ENCODE measurements at regions not wholly inside any gene's neighbourhood (a gene's known extent, or its start where the extent isn't known, plus 50 kb on each side); places are given as distances from the start of the nearest gene placed in this dataset.

- TF ChIP-seq KAT8 (IDR thresholded peaks at IDR 0.05; ENCODE audit: low read depth) (no peak), ZNF583 (CRISPR knock-in tag; IDR thresholded peaks at IDR 0.05) (no peak), MAX (CRISPR knock-in tag; IDR thresholded peaks at IDR 0.05) (no peak), ZNF274 (IDR thresholded peaks at IDR 0.05; ENCODE audit: borderline replicate concordance, low read depth, low read length) (no peak), SPI1 (IDR thresholded peaks at IDR 0.05; ENCODE audit: borderline replicate concordance, low read depth, low read length) (no peak), EZH2 (IDR thresholded peaks at IDR 0.05; ENCODE audit: borderline replicate concordance, low read depth, low read length) (no peak)
- TF ChIP-seq, protein P1, sequence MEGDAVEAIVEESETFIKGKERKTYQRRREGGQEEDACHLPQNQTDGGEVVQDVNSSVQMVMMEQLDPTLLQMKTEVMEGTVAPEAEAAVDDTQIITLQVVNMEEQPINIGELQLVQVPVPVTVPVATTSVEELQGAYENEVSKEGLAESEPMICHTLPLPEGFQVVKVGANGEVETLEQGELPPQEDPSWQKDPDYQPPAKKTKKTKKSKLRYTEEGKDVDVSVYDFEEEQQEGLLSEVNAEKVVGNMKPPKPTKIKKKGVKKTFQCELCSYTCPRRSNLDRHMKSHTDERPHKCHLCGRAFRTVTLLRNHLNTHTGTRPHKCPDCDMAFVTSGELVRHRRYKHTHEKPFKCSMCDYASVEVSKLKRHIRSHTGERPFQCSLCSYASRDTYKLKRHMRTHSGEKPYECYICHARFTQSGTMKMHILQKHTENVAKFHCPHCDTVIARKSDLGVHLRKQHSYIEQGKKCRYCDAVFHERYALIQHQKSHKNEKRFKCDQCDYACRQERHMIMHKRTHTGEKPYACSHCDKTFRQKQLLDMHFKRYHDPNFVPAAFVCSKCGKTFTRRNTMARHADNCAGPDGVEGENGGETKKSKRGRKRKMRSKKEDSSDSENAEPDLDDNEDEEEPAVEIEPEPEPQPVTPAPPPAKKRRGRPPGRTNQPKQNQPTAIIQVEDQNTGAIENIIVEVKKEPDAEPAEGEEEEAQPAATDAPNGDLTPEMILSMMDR (IDR thresholded peaks at IDR 0.05 in 2 of 3, conservative IDR thresholded peaks at IDR 0.05 in 1 of 3; ENCODE audit: insufficient read depth in 2 of 3, low read depth in 1 of 3, low read length in 3 of 3): no peak
- TF ChIP-seq, protein P2, sequence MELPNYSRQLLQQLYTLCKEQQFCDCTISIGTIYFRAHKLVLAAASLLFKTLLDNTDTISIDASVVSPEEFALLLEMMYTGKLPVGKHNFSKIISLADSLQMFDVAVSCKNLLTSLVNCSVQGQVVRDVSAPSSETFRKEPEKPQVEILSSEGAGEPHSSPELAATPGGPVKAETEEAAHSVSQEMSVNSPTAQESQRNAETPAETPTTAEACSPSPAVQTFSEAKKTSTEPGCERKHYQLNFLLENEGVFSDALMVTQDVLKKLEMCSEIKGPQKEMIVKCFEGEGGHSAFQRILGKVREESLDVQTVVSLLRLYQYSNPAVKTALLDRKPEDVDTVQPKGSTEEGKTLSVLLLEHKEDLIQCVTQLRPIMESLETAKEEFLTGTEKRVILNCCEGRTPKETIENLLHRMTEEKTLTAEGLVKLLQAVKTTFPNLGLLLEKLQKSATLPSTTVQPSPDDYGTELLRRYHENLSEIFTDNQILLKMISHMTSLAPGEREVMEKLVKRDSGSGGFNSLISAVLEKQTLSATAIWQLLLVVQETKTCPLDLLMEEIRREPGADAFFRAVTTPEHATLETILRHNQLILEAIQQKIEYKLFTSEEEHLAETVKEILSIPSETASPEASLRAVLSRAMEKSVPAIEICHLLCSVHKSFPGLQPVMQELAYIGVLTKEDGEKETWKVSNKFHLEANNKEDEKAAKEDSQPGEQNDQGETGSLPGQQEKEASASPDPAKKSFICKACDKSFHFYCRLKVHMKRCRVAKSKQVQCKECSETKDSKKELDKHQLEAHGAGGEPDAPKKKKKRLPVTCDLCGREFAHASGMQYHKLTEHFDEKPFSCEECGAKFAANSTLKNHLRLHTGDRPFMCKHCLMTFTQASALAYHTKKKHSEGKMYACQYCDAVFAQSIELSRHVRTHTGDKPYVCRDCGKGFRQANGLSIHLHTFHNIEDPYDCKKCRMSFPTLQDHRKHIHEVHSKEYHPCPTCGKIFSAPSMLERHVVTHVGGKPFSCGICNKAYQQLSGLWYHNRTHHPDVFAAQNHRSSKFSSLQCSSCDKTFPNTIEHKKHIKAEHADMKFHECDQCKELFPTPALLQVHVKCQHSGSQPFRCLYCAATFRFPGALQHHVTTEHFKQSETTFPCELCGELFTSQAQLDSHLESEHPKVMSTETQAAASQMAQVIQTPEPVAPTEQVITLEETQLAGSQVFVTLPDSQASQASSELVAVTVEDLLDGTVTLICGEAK (IDR thresholded peaks at IDR 0.05): peak; percentile 87
- TF ChIP-seq, protein P2 (CRISPR knock-in tag; IDR thresholded peaks at IDR 0.05): no peak
These were observed 62.6 kb upstream of the ATXN1 start for GRCh38 chr6:16823718-16824352.

Measured in K562 (cell line).